ENCODE measurements at regions not wholly inside any gene's neighbourhood (a gene's known extent, or its start where the extent isn't known, plus 50 kb on each side); places are given as distances from the start of the nearest gene placed in this dataset.
A peak's percentile ranks its signal among the peaks of the same experiment; 100 is the strongest.

- intact Hi-C loops (cut with DNase I) = no loop called here
- DNase-seq = no peak
- no peak overlapping the region for H3K4me3 ChIP-seq (ENCODE audit: low read length in 2 of 2)
- no peaks in the 10 kb centered on the region for H3K4me1 ChIP-seq (ENCODE audit: control insufficient read depth in 1 of 2, insufficient read depth in 2 of 2, low read length in 2 of 2)
- no peaks in the 10 kb centered on the region for H3K9me3 ChIP-seq (ENCODE audit: control insufficient read depth, low read length)
- no peaks in the 10 kb centered on the region for H3K27me3 ChIP-seq (ENCODE audit: control insufficient read depth in 1 of 2, insufficient read depth in 2 of 2, low read length in 1 of 2)
- no peak overlapping the region for H3K27ac ChIP-seq (ENCODE audit: low read depth in 1 of 2, low read length in 2 of 2)
- no peaks in the 10 kb centered on the region for H3K36me3 ChIP-seq (ENCODE audit: control insufficient read depth in 1 of 2, insufficient read depth in 2 of 2, low read length in 1 of 2)
- ATAC-seq (ENCODE audit: low FRiP score) = no peak
- WGBS, 2 donors = 84 to 86% methylated on average over 3 of the region's 3 CpGs
Measured at GRCh38 chr20:40584130-40584809, 104.8 kb downstream of the MAFB start.

DNA sequence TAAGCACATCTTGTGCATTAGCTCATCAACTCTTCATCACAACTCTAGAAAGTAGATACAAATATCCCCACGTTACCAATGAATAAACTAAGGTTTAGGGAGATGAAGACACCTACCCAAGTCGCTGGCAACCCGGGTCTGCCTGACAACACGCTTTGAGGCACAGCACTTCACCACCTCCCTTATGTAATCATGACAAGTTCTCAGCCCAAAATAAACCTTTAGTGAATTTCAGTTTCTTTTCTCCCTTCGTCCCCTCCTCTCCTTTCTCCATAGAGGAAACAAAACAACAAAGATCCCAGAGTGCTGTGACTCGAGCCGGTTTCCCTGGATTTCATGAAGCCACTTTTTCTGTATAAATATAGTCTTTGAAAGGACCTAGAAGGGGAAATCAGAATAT is 105.4 kb downstream of the MAFB start:
- DNase-seq (no peak), ATAC-seq (ENCODE audit: low FRiP score) (no peak)
- H3K36me3 ChIP-seq (ENCODE audit: control insufficient read depth in 1 of 2, insufficient read depth in 2 of 2, low read length in 1 of 2) = no peaks in the 10 kb centered on the region
- H3K27me3 ChIP-seq (ENCODE audit: control insufficient read depth in 1 of 2, insufficient read depth in 2 of 2, low read length in 1 of 2) = no peaks in the 10 kb centered on the region
- H3K4me1 ChIP-seq (ENCODE audit: control insufficient read depth in 1 of 2, insufficient read depth in 2 of 2, low read length in 2 of 2) = no peaks in the 10 kb centered on the region
- intact Hi-C loops (cut with DNase I) = no loop called here
- no peak overlapping the region for H3K27ac ChIP-seq (ENCODE audit: low read depth in 1 of 2, low read length in 2 of 2)
- WGBS, 2 donors = 81 to 86% methylated on average over 7 of the region's 7 CpGs
- peaks cover 3% of the 10 kb centered on the region for H3K9me3 ChIP-seq (ENCODE audit: control insufficient read depth, low read length)
- H3K4me3 ChIP-seq (ENCODE audit: low read length in 2 of 2) = no peak overlapping the region

DNA sequence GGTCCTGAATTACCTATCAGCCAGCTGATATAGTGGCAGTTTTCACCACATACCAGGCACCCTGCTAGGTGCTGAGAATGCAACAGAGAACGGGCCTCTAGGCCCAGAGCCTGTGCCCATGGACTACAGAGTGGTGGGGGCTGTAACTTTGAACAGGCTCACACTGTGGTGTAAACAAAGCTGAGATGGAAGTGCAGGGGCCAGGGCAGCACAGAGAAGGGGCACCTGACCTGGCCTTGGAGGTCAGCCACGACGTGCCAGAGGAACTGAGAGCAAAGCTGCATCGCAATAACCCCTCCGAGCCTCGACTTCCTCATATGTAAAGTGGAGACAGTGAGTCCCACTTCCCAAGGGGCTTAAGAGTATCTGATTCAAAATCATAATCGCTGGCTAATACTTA is 105.8 kb downstream of the MAFB start:
- ATAC-seq (ENCODE audit: low FRiP score) = no peak
- intact Hi-C loops (cut with DNase I) = no loop called here

DNA sequence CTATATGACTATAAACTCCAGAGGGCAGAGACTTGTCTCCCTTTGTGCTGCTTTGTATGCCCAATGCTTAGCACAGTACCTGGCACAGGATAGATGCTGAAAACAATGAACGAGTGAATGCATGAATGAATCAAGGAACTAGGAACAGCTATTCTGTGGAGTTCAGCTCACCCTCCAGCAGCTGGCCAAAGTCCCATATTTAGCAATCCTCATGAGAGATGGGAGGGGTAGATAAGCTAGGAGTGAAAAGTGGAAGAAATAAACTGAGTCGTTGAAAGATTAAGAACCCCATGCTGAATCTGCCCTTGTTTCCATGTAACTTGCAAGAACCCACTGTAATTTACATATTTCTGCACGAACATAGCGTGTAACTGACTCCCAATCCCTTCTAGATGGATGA is 106.5 kb downstream of the MAFB start:
- WGBS, 2 donors = 49 to 52% methylated on average over 4 of the region's 4 CpGs
- Histone ChIP-seq H3K27me3 (ENCODE audit: control insufficient read depth in 1 of 2, insufficient read depth in 2 of 2, low read length in 1 of 2) (no peaks in the 10 kb centered on the region), H3K36me3 (ENCODE audit: control insufficient read depth in 1 of 2, insufficient read depth in 2 of 2, low read length in 1 of 2) (no peaks in the 10 kb centered on the region), H3K4me3 (ENCODE audit: low read length in 2 of 2) (no peak overlapping the region), H3K9me3 (ENCODE audit: control insufficient read depth, low read length) (peaks cover 3% of the 10 kb centered on the region), H3K4me1 (ENCODE audit: control insufficient read depth in 1 of 2, insufficient read depth in 2 of 2, low read length in 2 of 2) (no peaks in the 10 kb centered on the region), H3K27ac (ENCODE audit: low read depth in 1 of 2, low read length in 2 of 2) (no peak overlapping the region)
- ATAC-seq (ENCODE audit: low FRiP score) (no peak), DNase-seq (no peak)
- intact Hi-C loops (cut with DNase I) = no loop called here

More for the DNA sequence above, 105.8 kb downstream of the MAFB start:
- H3K9me3 ChIP-seq (ENCODE audit: control insufficient read depth, low read length) = peaks cover 3% of the 10 kb centered on the region
- no peaks in the 10 kb centered on the region for H3K27me3 ChIP-seq (ENCODE audit: control insufficient read depth in 1 of 2, insufficient read depth in 2 of 2, low read length in 1 of 2)
- no peak overlapping the region for H3K4me3 ChIP-seq (ENCODE audit: low read length in 2 of 2)
- no peak overlapping the region for H3K27ac ChIP-seq (ENCODE audit: low read depth in 1 of 2, low read length in 2 of 2)
- no peaks in the 10 kb centered on the region for H3K36me3 ChIP-seq (ENCODE audit: control insufficient read depth in 1 of 2, insufficient read depth in 2 of 2, low read length in 1 of 2)
- WGBS, 2 donors = 85 to 92% methylated on average over 7 of the region's 7 CpGs
- peak in 1 of 2 donors; percentile 79 for DNase-seq
- no peaks in the 10 kb centered on the region for H3K4me1 ChIP-seq (ENCODE audit: control insufficient read depth in 1 of 2, insufficient read depth in 2 of 2, low read length in 2 of 2)

- Histone ChIP-seq H3K4me1 (ENCODE audit: control insufficient read depth in 1 of 2, insufficient read depth in 2 of 2, low read length in 2 of 2) (no peaks in the 10 kb centered on the region), H3K27ac (ENCODE audit: low read depth in 1 of 2, low read length in 2 of 2) (no peak overlapping the region), H3K4me3 (ENCODE audit: low read length in 2 of 2) (no peak overlapping the region), H3K27me3 (ENCODE audit: control insufficient read depth in 1 of 2, insufficient read depth in 2 of 2, low read length in 1 of 2) (no peaks in the 10 kb centered on the region), H3K9me3 (ENCODE audit: control insufficient read depth, low read length) (peaks cover 3% of the 10 kb centered on the region), H3K36me3 (ENCODE audit: control insufficient read depth in 1 of 2, insufficient read depth in 2 of 2, low read length in 1 of 2) (no peaks in the 10 kb centered on the region)
- ATAC-seq (ENCODE audit: low FRiP score) = no peak
- DNase-seq = no peak
- intact Hi-C loops (cut with DNase I) = no loop called here
- WGBS, 2 donors = 94 to 96% methylated on average over 1 of the region's 1 CpG
Measured at GRCh38 chr20:40579701-40580100, 109.3 kb downstream of the MAFB start.

- Histone ChIP-seq H3K36me3 (ENCODE audit: control insufficient read depth in 1 of 2, insufficient read depth in 2 of 2, low read length in 1 of 2) (no peaks in the 10 kb centered on the region), H3K27me3 (ENCODE audit: control insufficient read depth in 1 of 2, insufficient read depth in 2 of 2, low read length in 1 of 2) (no peaks in the 10 kb centered on the region), H3K27ac (ENCODE audit: low read depth in 1 of 2, low read length in 2 of 2) (no peak overlapping the region), H3K4me3 (ENCODE audit: low read length in 2 of 2) (no peak overlapping the region), H3K4me1 (ENCODE audit: control insufficient read depth in 1 of 2, insufficient read depth in 2 of 2, low read length in 2 of 2) (no peaks in the 10 kb centered on the region), H3K9me3 (ENCODE audit: control insufficient read depth, low read length) (peaks cover 3% of the 10 kb centered on the region)
- intact Hi-C loops (cut with DNase I) = no loop called here
- no peak for ATAC-seq (ENCODE audit: low FRiP score)
- no peak for DNase-seq
- WGBS, 2 donors = 58 to 62% methylated on average over 4 of the region's 4 CpGs
Measured at GRCh38 chr20:40578961-40579360, 110.1 kb downstream of the MAFB start.

DNA sequence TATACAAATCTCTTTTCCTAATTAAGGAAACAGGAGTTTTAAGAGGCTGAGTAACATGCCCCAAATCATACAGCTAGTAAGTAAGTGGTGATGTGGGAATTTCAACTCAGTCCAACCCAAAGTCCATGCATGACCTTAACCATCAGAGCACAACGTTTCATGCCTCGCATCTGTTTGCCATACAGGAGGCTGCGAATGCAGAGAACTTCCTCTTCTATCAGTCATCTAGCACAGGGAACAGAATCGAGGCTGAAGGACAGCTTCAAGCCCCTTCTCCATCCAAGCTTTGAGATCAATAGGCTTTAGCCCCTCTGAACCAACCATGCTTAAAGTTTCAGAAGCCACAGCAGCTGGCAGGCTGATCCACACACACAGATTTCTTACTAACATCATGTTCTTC is 113.2 kb downstream of the MAFB start:
- H3K27me3 ChIP-seq (ENCODE audit: control insufficient read depth in 1 of 2, insufficient read depth in 2 of 2, low read length in 1 of 2) = no peaks in the 10 kb centered on the region
- H3K27ac ChIP-seq (ENCODE audit: low read depth in 1 of 2, low read length in 2 of 2) = no peak overlapping the region
- no peaks in the 10 kb centered on the region for H3K4me1 ChIP-seq (ENCODE audit: control insufficient read depth in 1 of 2, insufficient read depth in 2 of 2, low read length in 2 of 2)
- 41 to 52% methylated on average over 4 of the region's 4 CpGs for WGBS, 2 donors
- ATAC-seq (ENCODE audit: low FRiP score) = no peak
- no peak for DNase-seq
- intact Hi-C loops (cut with DNase I) = no loop called here
- H3K4me3 ChIP-seq (ENCODE audit: low read length in 2 of 2) = no peak overlapping the region
- no peaks in the 10 kb centered on the region for H3K36me3 ChIP-seq (ENCODE audit: control insufficient read depth in 1 of 2, insufficient read depth in 2 of 2, low read length in 1 of 2)
- H3K9me3 ChIP-seq (ENCODE audit: control insufficient read depth, low read length) = peaks cover 3% of the 10 kb centered on the region

- ATAC-seq (ENCODE audit: low FRiP score) (no peak), DNase-seq (no peak)
- Histone ChIP-seq H3K27me3 (ENCODE audit: control insufficient read depth in 1 of 2, insufficient read depth in 2 of 2, low read length in 1 of 2) (no peaks in the 10 kb centered on the region), H3K4me1 (ENCODE audit: control insufficient read depth in 1 of 2, insufficient read depth in 2 of 2, low read length in 2 of 2) (no peaks in the 10 kb centered on the region), H3K27ac (ENCODE audit: low read depth in 1 of 2, low read length in 2 of 2) (no peak overlapping the region), H3K4me3 (ENCODE audit: low read length in 2 of 2) (no peak overlapping the region), H3K9me3 (ENCODE audit: control insufficient read depth, low read length) (no peaks in the 10 kb centered on the region), H3K36me3 (ENCODE audit: control insufficient read depth in 1 of 2, insufficient read depth in 2 of 2, low read length in 1 of 2) (no peaks in the 10 kb centered on the region)
- intact Hi-C loops (cut with DNase I) = no loop called here
- 62 to 69% methylated on average over 1 of the region's 1 CpG for WGBS, 2 donors
Measured at GRCh38 chr20:40572251-40572650, 116.8 kb downstream of the MAFB start.

- intact Hi-C loops (cut with DNase I) = no loop called here
- Histone ChIP-seq H3K4me3 (ENCODE audit: low read length in 2 of 2) (no peak overlapping the region), H3K4me1 (ENCODE audit: control insufficient read depth in 1 of 2, insufficient read depth in 2 of 2, low read length in 2 of 2) (no peaks in the 10 kb centered on the region), H3K36me3 (ENCODE audit: control insufficient read depth in 1 of 2, insufficient read depth in 2 of 2, low read length in 1 of 2) (no peaks in the 10 kb centered on the region), H3K9me3 (ENCODE audit: control insufficient read depth, low read length) (no peaks in the 10 kb centered on the region), H3K27me3 (ENCODE audit: control insufficient read depth in 1 of 2, insufficient read depth in 2 of 2, low read length in 1 of 2) (no peaks in the 10 kb centered on the region), H3K27ac (ENCODE audit: low read depth in 1 of 2, low read length in 2 of 2) (no peak overlapping the region)
- DNase-seq (peak in 1 of 2 donors; percentile 47), ATAC-seq (ENCODE audit: low FRiP score) (no peak)
- whole genome bisulfite sequencing, 2 donors = 93 to 100% methylated on average over 1 of the region's 1 CpG
Measured at GRCh38 chr20:40571639-40572038, 117.4 kb downstream of the MAFB start.
